DMS153 (cell line): ENCODE measurements at regions not wholly inside any gene's neighbourhood (a gene's known extent, or its start where the extent isn't known, plus 50 kb on each side); places are given as distances from the start of the nearest gene placed in this dataset.

ENCODE experiments used
- DNase-seq: peaks from one replicate; lab custom pipeline; 2025; lab: John Stamatoyannopoulos, UW

- no peak for DNase-seq
Observed at GRCh38 chr3:41104147-41104546, 95.2 kb upstream of the CTNNB1 start.

- DNase-seq: no peak
Observed at GRCh38 chr3:41106691-41107090, 92.6 kb upstream of the CTNNB1 start.

- no peak for DNase-seq
Observed at GRCh38 chr3:41111011-41111410, 88.3 kb upstream of the CTNNB1 start.

- DNase-seq: no peak
Observed at GRCh38 chr3:41112466-41112865, 86.8 kb upstream of the CTNNB1 start.

GRCh38 chr3:41115069-41115468 is 84.2 kb upstream of the CTNNB1 start:
- no peak for DNase-seq

- DNase-seq: no peak
Observed at GRCh38 chr3:41116851-41117250, 82.5 kb upstream of the CTNNB1 start.

GRCh38 chr3:41117398-41117870 is 81.9 kb upstream of the CTNNB1 start:
- peak; percentile 83 for DNase-seq

GRCh38 chr3:41118461-41119390 is 80.6 kb upstream of the CTNNB1 start:
- DNase-seq: no peak

- no peak for DNase-seq
Observed at GRCh38 chr3:41120460-41120859, 78.8 kb upstream of the CTNNB1 start.

GRCh38 chr3:41125258-41125657 is 74.0 kb upstream of the CTNNB1 start:
- no peak for DNase-seq

GRCh38 chr3:41126472-41126871 is 72.8 kb upstream of the CTNNB1 start:
- no peak for DNase-seq

GRCh38 chr3:41126961-41127360 is 72.3 kb upstream of the CTNNB1 start:
- no peak for DNase-seq

GRCh38 chr3:41127414-41127813 is 71.9 kb upstream of the CTNNB1 start:
- DNase-seq: no peak

GRCh38 chr3:41129731-41130130 is 69.6 kb upstream of the CTNNB1 start:
- DNase-seq: no peak

GRCh38 chr3:41131224-41131623 is 68.1 kb upstream of the CTNNB1 start:
- DNase-seq: no peak

GRCh38 chr3:41137686-41138111 is 61.6 kb upstream of the CTNNB1 start:
- no peak for DNase-seq

- DNase-seq: no peak
Observed at GRCh38 chr3:41138146-41138545, 61.2 kb upstream of the CTNNB1 start.

- no peak for DNase-seq
Observed at GRCh38 chr3:41138601-41139000, 60.7 kb upstream of the CTNNB1 start.

GRCh38 chr3:41140242-41140641 is 59.1 kb upstream of the CTNNB1 start:
- DNase-seq: no peak

- DNase-seq: no peak
Observed at GRCh38 chr3:41141433-41142167, 57.7 kb upstream of the CTNNB1 start.

- no peak for DNase-seq
Observed at GRCh38 chr3:41143421-41144031, 55.8 kb upstream of the CTNNB1 start.

- DNase-seq: no peak
Observed at GRCh38 chr3:41144631-41145030, 54.7 kb upstream of the CTNNB1 start.

- DNase-seq: no peak
Observed at GRCh38 chr3:41148478-41148877, 50.8 kb upstream of the CTNNB1 start.
